Prostate gland (tissue), 2 donors: ENCODE measurements at regions not wholly inside any gene's neighbourhood (a gene's known extent, or its start where the extent isn't known, plus 50 kb on each side); places are given as distances from the start of the nearest gene placed in this dataset.

ENCODE experiments used
- DNase-seq: peaks from one replicate; pipeline ENCODE4 v3.0.0-alpha.2; 2019; ENCODE audit warnings: low spot score
- H3K27ac ChIP-seq, 2 donors: fragments of 200-600 bp; sonication (generic); 2 replicates each; pipeline ENCODE4 v1.5.1; 2017 to 2019
- H3K27me3 ChIP-seq: fragments of 200-600 bp; sonication (generic); replicated peaks from 2 replicates; pipeline ENCODE4 v1.5.1; 2019; ENCODE audit not compliant: insufficient read depth
- H3K36me3 ChIP-seq, 2 donors: fragments of 200-600 bp; sonication (generic); 1 replicate in 1 of 2; 2 replicates in 1 of 2; pipeline versions ENCODE4 v1.5.1 to v1.8.1; 2017 to 2019
- H3K4me1 ChIP-seq: fragments of 200-600 bp; sonication (generic); replicated peaks from 2 replicates; pipeline ENCODE4 v1.5.1; 2019
- H3K4me3 ChIP-seq, 2 donors: fragments of 200-600 bp; sonication (generic); 2 replicates each; pipeline ENCODE4 v1.5.1; 2017 to 2019
- H3K9me3 ChIP-seq: fragments of 200-600 bp; sonication (generic); 2 replicates; pipeline ENCODE4 v1.5.1; 2017
- POLR2A ChIP-seq: fragments of 450-650 bp; IDR thresholded peaks from one replicate; pipeline ENCODE4 v1.6.1; 2016; ENCODE audit warnings: antibody characterized with exemption, mild to moderate bottlenecking
- POLR2AphosphoS5 ChIP-seq: sonication (generic); formaldehyde crosslinking; IDR thresholded peaks from one replicate; pipeline ENCODE4 v1.6.1; 2017; ENCODE audit warnings: antibody characterized with exemption
- WGBS: methylation state at CpG from one replicate; pipeline ENCODE4 v1.1.5; 2018; 5-methylcytosine and 5-hydroxymethylcytosine counted together
- intact Hi-C: fragments of 100-400 bp; cut with DNase I; formaldehyde crosslinking; loops from one replicate; pipeline ENCODE4 v1.14.2; 2022
- TF ChIP-seq, protein P1 (sequence below), 4 experiments: fragments of 200-600 bp in 2 of 4; fragments of 450-650 bp in 2 of 4; sonication (generic) in 2 of 4; IDR thresholded peaks; 1 replicate in 3 of 4; 2 replicates in 1 of 4; pipeline ENCODE4 v1.5.1; 2016 to 2019; ENCODE audit warnings: antibody characterized with exemption in 4 of 4, mild to moderate bottlenecking in 2 of 4, moderate library complexity in 2 of 4

DNA sequence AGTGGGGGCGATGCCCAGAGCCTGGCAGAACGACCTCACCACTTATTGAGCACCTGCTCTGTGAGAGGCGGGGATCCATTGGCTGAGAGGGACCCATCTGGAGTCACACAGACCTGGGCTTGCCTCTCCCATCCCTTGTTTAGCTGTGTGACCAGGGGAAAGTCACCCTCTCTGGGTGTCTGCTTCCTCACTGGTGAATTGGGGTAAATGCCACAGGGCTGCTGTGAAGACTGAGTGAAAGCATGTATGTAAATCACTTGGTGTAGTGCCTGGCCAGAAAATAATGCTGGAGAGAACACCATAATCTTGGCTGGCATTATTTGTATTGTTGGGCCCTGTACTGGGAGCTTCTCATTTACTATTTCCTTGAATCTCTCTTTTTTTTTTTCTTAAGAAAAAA is 83.4 kb upstream of the PRL start:
- H3K27ac ChIP-seq: no peak overlapping the region
- intact Hi-C loops: no loop called here
- H3K27me3 ChIP-seq: no peaks in the 10 kb centered on the region
- TF ChIP-seq, protein P1, sequence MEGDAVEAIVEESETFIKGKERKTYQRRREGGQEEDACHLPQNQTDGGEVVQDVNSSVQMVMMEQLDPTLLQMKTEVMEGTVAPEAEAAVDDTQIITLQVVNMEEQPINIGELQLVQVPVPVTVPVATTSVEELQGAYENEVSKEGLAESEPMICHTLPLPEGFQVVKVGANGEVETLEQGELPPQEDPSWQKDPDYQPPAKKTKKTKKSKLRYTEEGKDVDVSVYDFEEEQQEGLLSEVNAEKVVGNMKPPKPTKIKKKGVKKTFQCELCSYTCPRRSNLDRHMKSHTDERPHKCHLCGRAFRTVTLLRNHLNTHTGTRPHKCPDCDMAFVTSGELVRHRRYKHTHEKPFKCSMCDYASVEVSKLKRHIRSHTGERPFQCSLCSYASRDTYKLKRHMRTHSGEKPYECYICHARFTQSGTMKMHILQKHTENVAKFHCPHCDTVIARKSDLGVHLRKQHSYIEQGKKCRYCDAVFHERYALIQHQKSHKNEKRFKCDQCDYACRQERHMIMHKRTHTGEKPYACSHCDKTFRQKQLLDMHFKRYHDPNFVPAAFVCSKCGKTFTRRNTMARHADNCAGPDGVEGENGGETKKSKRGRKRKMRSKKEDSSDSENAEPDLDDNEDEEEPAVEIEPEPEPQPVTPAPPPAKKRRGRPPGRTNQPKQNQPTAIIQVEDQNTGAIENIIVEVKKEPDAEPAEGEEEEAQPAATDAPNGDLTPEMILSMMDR (IDR thresholded peaks at IDR 0.05): no peak
- TF ChIP-seq POLR2A: no peak
- TF ChIP-seq POLR2AphosphoS5: no peak
- H3K4me3 ChIP-seq: no peak overlapping the region
- no peaks in the 10 kb centered on the region for H3K4me1 ChIP-seq
- 94% methylated on average over 3 of the region's 3 CpGs for WGBS
- DNase-seq: no peak
- H3K9me3 ChIP-seq: no peaks in the 10 kb centered on the region
- H3K36me3 ChIP-seq: no peaks in the 10 kb centered on the region

GRCh38 chr6:22381845-22382544 is 85.2 kb upstream of the PRL start:
- H3K4me1 ChIP-seq: no peaks in the 10 kb centered on the region
- intact Hi-C loops: no loop called here
- H3K27me3 ChIP-seq: no peaks in the 10 kb centered on the region
- WGBS: 78% methylated on average over 9 of the region's 9 CpGs
- no peaks in the 10 kb centered on the region for H3K36me3 ChIP-seq
- H3K27ac ChIP-seq: no peak overlapping the region
- no peak overlapping the region for H3K4me3 ChIP-seq
- TF ChIP-seq, protein P1 (IDR thresholded peaks at IDR 0.05): no peak
- no peak for TF ChIP-seq POLR2A
- no peaks in the 10 kb centered on the region for H3K9me3 ChIP-seq
- no peak for DNase-seq

- no peak for DNase-seq
- Histone ChIP-seq H3K9me3 (no peaks in the 10 kb centered on the region), H3K4me1 (no peaks in the 10 kb centered on the region), H3K27me3 (no peaks in the 10 kb centered on the region), H3K4me3 (no peak overlapping the region), H3K27ac (no peak overlapping the region), H3K36me3 (no peaks in the 10 kb centered on the region)
- 92% methylated on average over 6 of the region's 6 CpGs for WGBS
- TF ChIP-seq POLR2AphosphoS5 (no peak), POLR2A (no peak)
- TF ChIP-seq, protein P1 (IDR thresholded peaks at IDR 0.05): no peak
- intact Hi-C loops: no loop called here
These were observed 86.2 kb upstream of the PRL start for GRCh38 chr6:22383016-22383415.

- no peak overlapping the region for H3K4me3 ChIP-seq
- intact Hi-C loops: no loop called here
- no peaks in the 10 kb centered on the region for H3K36me3 ChIP-seq
- no peak overlapping the region for H3K27ac ChIP-seq
- 93% methylated on average over 8 of the region's 8 CpGs for WGBS
- no peak for DNase-seq
- no peaks in the 10 kb centered on the region for H3K9me3 ChIP-seq
- TF ChIP-seq POLR2A: no peak
- H3K27me3 ChIP-seq: no peaks in the 10 kb centered on the region
- H3K4me1 ChIP-seq: no peaks in the 10 kb centered on the region
These were observed 95.9 kb upstream of the PRL start for GRCh38 chr6:22392711-22393110.

DNA sequence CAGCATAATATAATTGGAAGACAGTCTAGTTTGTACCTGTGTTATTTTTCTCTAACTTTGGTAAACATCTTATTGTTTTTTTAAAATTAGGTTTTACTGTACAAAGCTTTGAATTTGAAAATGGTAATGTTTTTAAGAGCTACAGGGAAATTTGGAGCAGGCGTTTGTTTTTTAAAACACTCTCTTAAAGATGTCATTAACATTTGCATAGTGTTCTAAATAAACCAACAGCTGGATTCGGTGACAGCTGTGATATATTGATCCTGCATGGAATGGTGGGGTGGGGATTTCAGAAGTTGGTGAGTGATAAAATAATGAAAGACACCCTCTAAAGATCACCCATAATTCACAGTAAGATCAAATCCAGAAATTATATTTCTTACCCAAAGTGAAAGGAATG is 97.9 kb upstream of the PRL start:
- H3K4me3 ChIP-seq: no peak overlapping the region
- no peak overlapping the region for H3K27ac ChIP-seq
- no peaks in the 10 kb centered on the region for H3K27me3 ChIP-seq
- no peaks in the 10 kb centered on the region for H3K4me1 ChIP-seq
- no peak for DNase-seq
- no peaks in the 10 kb centered on the region for H3K9me3 ChIP-seq
- intact Hi-C loops: no loop called here
- TF ChIP-seq POLR2A: no peak
- TF ChIP-seq, protein P1 (IDR thresholded peaks at IDR 0.05): no peak
- TF ChIP-seq POLR2AphosphoS5: no peak
- H3K36me3 ChIP-seq: no peaks in the 10 kb centered on the region
- 62% methylated on average over 2 of the region's 2 CpGs for WGBS
